ENCODE measurements at regions not wholly inside any gene's neighbourhood (a gene's known extent, or its start where the extent isn't known, plus 50 kb on each side); places are given as distances from the start of the nearest gene placed in this dataset.
A peak's percentile ranks its signal among the peaks of the same experiment; 100 is the strongest.
"Not testable (repeated sequence)": the region's sequence is repeated elsewhere in the genome, so short reads cannot be mapped to it uniquely, and the experiment has no call there.

GRCh38 chr1:234771642-234772344, 161.8 kb upstream of the IRF2BP2 start:
- peak in 2 of 3 experiments; percentile 28 to 49 for DNase-seq

GRCh38 chr1:234770924-234771540, 161.1 kb upstream of the IRF2BP2 start:
- DNase-seq, result no peak

GRCh38 chr1:234769986-234770795, 160.2 kb upstream of the IRF2BP2 start:
- DNase-seq, result peak in 2 of 3 experiments; percentile 62 to 64

GRCh38 chr1:234769284-234769985, 159.5 kb upstream of the IRF2BP2 start:
- no peak for DNase-seq

- DNase-seq, result no peak
Observed at GRCh38 chr1:234768569-234769283, 158.7 kb upstream of the IRF2BP2 start.

- DNase-seq, result no peak
Observed at GRCh38 chr1:234768171-234768568, 158.2 kb upstream of the IRF2BP2 start.

GRCh38 chr1:234765672-234766071, 155.7 kb upstream of the IRF2BP2 start:
- no peak for DNase-seq

- no peak for DNase-seq
Observed at GRCh38 chr1:234765181-234765580, 155.2 kb upstream of the IRF2BP2 start.

GRCh38 chr1:234763910-234764309, 153.9 kb upstream of the IRF2BP2 start:
- DNase-seq, result peak in 1 of 3 experiments; percentile 26

GRCh38 chr1:234763367-234763766, 153.4 kb upstream of the IRF2BP2 start:
- no peak for DNase-seq

- DNase-seq, result not testable (repeated sequence)
Observed at GRCh38 chr1:234762127-234762526, 152.1 kb upstream of the IRF2BP2 start.

GRCh38 chr1:234760303-234760723, 150.3 kb upstream of the IRF2BP2 start:
- peak in 1 of 3 experiments; percentile 13 for DNase-seq

GRCh38 chr1:234759888-234760287, 149.9 kb upstream of the IRF2BP2 start:
- no peak for DNase-seq

GRCh38 chr1:234758851-234759250, 148.9 kb upstream of the IRF2BP2 start:
- DNase-seq, result no peak

GRCh38 chr1:234756857-234757256, 146.9 kb upstream of the IRF2BP2 start:
- DNase-seq, result no peak

- no peak for DNase-seq
Observed at GRCh38 chr1:234756066-234756774, 146.2 kb upstream of the IRF2BP2 start.

- DNase-seq, result peak in 1 of 3 experiments; percentile 71
Observed at GRCh38 chr1:234755449-234755863, 145.5 kb upstream of the IRF2BP2 start.

- no peak for DNase-seq
Observed at GRCh38 chr1:234753979-234754378, 144.0 kb upstream of the IRF2BP2 start.

- DNase-seq, result no peak
Observed at GRCh38 chr1:234752927-234753326, 142.9 kb upstream of the IRF2BP2 start.

- peak in 1 of 3 experiments; percentile 43 for DNase-seq
Observed at GRCh38 chr1:234751678-234752077, 141.7 kb upstream of the IRF2BP2 start.

GRCh38 chr1:234750922-234751627, 141.1 kb upstream of the IRF2BP2 start:
- peak in 2 of 3 experiments; percentile 59 to 87 for DNase-seq

All from NCI-H1417 (cell line).